IMR-90 (cell line): ENCODE measurements at regions not wholly inside any gene's neighbourhood (a gene's known extent, or its start where the extent isn't known, plus 50 kb on each side); places are given as distances from the start of the nearest gene placed in this dataset.

Experiments used
- MAFK ChIP-seq: IDR thresholded peaks from 2 replicates; pipeline ENCODE4 v1.6.1; 2012; ENCODE audit warnings: low read depth, low read length, improper control_type of control experiment
- MXI1 ChIP-seq: IDR thresholded peaks from 2 replicates; pipeline ENCODE4 v1.6.1; 2012; ENCODE audit warnings: low read depth, mild to moderate bottlenecking, low read length, moderate library complexity, borderline replicate concordance
- POLR2A ChIP-seq: IDR thresholded peaks from 2 replicates; pipeline ENCODE4 v1.6.1; 2012; ENCODE audit warnings: mild to moderate bottlenecking, low read depth, low read length
- TF ChIP-seq, protein P1 (sequence below): conservative IDR thresholded peaks from 2 replicates; pipeline ENCODE4 v1.5.1; 2012; ENCODE audit warnings: mild to moderate bottlenecking, low read depth, low read length, improper control_type of control experiment

DNA sequence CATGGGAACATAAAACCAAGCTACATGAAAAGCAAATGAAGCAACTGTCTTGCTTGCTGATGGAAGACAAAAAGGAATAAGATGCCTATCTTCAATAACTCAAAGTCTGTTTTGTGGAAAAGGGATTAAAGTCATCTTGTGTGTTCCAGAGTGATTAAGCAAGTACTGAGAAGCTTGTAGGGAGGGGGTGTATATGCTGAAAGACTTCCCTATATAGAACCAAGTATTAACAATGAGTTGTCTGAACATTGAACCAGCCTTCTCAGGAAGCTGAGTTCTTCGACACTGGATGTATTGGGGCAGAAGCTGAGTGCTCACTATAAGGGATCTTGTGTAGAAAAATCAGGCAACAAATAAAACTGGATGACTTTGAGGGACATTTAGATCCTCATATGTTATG, 451.8 kb downstream of the CD83 start:
- TF ChIP-seq, protein P1, sequence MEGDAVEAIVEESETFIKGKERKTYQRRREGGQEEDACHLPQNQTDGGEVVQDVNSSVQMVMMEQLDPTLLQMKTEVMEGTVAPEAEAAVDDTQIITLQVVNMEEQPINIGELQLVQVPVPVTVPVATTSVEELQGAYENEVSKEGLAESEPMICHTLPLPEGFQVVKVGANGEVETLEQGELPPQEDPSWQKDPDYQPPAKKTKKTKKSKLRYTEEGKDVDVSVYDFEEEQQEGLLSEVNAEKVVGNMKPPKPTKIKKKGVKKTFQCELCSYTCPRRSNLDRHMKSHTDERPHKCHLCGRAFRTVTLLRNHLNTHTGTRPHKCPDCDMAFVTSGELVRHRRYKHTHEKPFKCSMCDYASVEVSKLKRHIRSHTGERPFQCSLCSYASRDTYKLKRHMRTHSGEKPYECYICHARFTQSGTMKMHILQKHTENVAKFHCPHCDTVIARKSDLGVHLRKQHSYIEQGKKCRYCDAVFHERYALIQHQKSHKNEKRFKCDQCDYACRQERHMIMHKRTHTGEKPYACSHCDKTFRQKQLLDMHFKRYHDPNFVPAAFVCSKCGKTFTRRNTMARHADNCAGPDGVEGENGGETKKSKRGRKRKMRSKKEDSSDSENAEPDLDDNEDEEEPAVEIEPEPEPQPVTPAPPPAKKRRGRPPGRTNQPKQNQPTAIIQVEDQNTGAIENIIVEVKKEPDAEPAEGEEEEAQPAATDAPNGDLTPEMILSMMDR = no peak
- TF ChIP-seq POLR2A (no peak), MXI1 (no peak), MAFK (no peak)
